ENCODE measurements at regions not wholly inside any gene's neighbourhood (a gene's known extent, or its start where the extent isn't known, plus 50 kb on each side); places are given as distances from the start of the nearest gene placed in this dataset.

DNA sequence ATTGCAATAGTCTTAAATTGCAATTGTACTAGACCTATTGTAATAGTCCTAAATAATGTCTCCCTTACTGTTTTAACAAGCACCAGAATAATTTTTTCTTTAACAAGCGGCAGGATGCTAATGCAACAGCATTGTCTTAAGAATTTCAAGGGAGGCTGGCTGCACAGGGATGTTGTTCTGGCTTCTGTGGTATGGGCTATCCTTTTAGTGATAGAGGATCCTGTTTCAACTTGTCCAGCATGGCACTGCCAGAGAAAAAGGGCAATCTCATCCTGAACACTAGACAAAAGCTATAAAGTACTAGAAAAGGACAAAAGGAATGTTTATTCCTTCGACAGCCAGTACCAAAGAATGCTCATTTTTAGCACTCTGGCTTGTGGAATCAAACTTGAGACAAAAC is 405.5 kb upstream of the ACTRT1 start:
- no peak overlapping the region for H3K9ac ChIP-seq (ENCODE audit: low read length)
- TF ChIP-seq, protein P1, sequence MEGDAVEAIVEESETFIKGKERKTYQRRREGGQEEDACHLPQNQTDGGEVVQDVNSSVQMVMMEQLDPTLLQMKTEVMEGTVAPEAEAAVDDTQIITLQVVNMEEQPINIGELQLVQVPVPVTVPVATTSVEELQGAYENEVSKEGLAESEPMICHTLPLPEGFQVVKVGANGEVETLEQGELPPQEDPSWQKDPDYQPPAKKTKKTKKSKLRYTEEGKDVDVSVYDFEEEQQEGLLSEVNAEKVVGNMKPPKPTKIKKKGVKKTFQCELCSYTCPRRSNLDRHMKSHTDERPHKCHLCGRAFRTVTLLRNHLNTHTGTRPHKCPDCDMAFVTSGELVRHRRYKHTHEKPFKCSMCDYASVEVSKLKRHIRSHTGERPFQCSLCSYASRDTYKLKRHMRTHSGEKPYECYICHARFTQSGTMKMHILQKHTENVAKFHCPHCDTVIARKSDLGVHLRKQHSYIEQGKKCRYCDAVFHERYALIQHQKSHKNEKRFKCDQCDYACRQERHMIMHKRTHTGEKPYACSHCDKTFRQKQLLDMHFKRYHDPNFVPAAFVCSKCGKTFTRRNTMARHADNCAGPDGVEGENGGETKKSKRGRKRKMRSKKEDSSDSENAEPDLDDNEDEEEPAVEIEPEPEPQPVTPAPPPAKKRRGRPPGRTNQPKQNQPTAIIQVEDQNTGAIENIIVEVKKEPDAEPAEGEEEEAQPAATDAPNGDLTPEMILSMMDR (IDR thresholded peaks at IDR 0.05; ENCODE audit: low read length), result no peak
- no peak for TF ChIP-seq EZH2 (optimal IDR thresholded peaks at IDR 0.05; ENCODE audit: low read depth, low read length)
- TF ChIP-seq EZH2phosphoT487 (IDR thresholded peaks at IDR 0.05; ENCODE audit: low read length), result no peak
- H3K9me2 ChIP-seq (replicated peaks; ENCODE audit: insufficient read depth, low read length), result no peaks in the 10 kb centered on the region
- DNase-seq, result no peak
- H3K4me3 ChIP-seq (ENCODE audit: low read length), result no peak overlapping the region
- no peaks in the 10 kb centered on the region for H4K20me1 ChIP-seq (ENCODE audit: insufficient read depth, low read length)
- H3K9me3 ChIP-seq (replicated peaks; ENCODE audit: insufficient read depth, low read length), result no peaks in the 10 kb centered on the region
- no peak overlapping the region for H3K4me2 ChIP-seq (ENCODE audit: low read depth, low read length)
- H3K4me1 ChIP-seq (ENCODE audit: low read length), result no peaks in the 10 kb centered on the region
- no peaks in the 10 kb centered on the region for H3K79me2 ChIP-seq (ENCODE audit: low read length)
- no peaks in the 10 kb centered on the region for H3K27me3 ChIP-seq (replicated peaks; ENCODE audit: insufficient read depth, low read length)
- no peaks in the 10 kb centered on the region for H3F3A ChIP-seq (ENCODE audit: insufficient read depth, low read length)
- H2AFZ ChIP-seq (ENCODE audit: low read length), result no peak overlapping the region
- no peak overlapping the region for H3K27ac ChIP-seq (ENCODE audit: low read length)
- no peaks in the 10 kb centered on the region for H3K36me3 ChIP-seq (replicated peaks; ENCODE audit: insufficient read depth, low read length)

DNA sequence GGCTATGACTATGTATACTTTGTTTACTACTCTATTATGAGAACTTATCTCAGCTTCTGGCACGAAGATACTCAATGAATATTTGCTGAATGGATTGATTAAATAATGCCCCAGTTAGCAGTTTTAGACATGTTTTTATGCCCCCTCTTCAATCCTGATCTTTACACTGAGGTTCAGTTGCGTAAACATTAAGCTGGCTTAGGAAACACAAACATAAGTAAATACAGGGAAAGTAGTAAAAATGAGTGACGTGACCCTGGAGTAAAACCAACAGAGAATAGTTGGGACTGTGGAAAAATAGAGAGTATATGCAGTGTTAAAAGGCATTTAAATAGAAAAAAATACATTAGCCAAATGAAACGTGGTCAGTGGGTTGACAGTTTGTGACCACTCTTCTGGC is 387.0 kb upstream of the ACTRT1 start:
- Histone ChIP-seq H4K20me1 (ENCODE audit: insufficient read depth, low read length) (no peaks in the 10 kb centered on the region), H3K4me3 (ENCODE audit: low read length) (no peak overlapping the region), H3K27ac (ENCODE audit: low read length) (no peak overlapping the region), H3K4me1 (ENCODE audit: low read length) (no peaks in the 10 kb centered on the region), H2AFZ (ENCODE audit: low read length) (no peak overlapping the region), H3F3A (ENCODE audit: insufficient read depth, low read length) (no peaks in the 10 kb centered on the region), H3K9me2 (replicated peaks; ENCODE audit: insufficient read depth, low read length) (no peaks in the 10 kb centered on the region), H3K9ac (ENCODE audit: low read length) (no peak overlapping the region), H3K27me3 (replicated peaks; ENCODE audit: insufficient read depth, low read length) (no peaks in the 10 kb centered on the region), H3K79me2 (ENCODE audit: low read length) (no peaks in the 10 kb centered on the region), H3K36me3 (replicated peaks; ENCODE audit: insufficient read depth, low read length) (no peaks in the 10 kb centered on the region), H3K4me2 (ENCODE audit: low read depth, low read length) (no peak overlapping the region), H3K9me3 (replicated peaks; ENCODE audit: insufficient read depth, low read length) (no peaks in the 10 kb centered on the region)
- TF ChIP-seq, protein P1 (IDR thresholded peaks at IDR 0.05; ENCODE audit: low read length), result no peak
- TF ChIP-seq EZH2 (optimal IDR thresholded peaks at IDR 0.05; ENCODE audit: low read depth, low read length), result no peak
- no peak for TF ChIP-seq EZH2phosphoT487 (IDR thresholded peaks at IDR 0.05; ENCODE audit: low read length)
- no peak for DNase-seq

DNA sequence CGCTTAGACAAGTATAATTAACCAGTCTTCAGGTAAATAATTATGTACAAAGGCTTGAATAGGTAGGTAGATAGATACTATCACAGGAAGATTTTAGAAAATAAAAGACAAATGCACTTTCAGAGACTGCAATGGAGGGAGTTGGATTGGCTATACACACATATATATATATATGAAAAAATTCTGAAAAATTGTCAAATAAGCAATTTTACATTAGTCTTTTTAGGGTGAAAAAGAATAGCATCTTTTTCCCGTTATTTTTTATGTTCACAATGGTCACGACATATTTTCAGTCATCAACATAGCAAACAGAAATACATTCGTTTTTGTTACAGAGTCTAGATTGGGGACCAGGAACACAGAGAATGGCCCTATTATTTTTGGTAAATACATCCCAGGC is 385.9 kb upstream of the ACTRT1 start:
- H3F3A ChIP-seq (ENCODE audit: insufficient read depth, low read length), result no peaks in the 10 kb centered on the region
- no peak overlapping the region for H3K9ac ChIP-seq (ENCODE audit: low read length)
- H2AFZ ChIP-seq (ENCODE audit: low read length), result no peak overlapping the region
- H3K4me2 ChIP-seq (ENCODE audit: low read depth, low read length), result no peak overlapping the region
- no peaks in the 10 kb centered on the region for H3K36me3 ChIP-seq (replicated peaks; ENCODE audit: insufficient read depth, low read length)
- H3K27ac ChIP-seq (ENCODE audit: low read length), result no peak overlapping the region
- H3K4me3 ChIP-seq (ENCODE audit: low read length), result no peak overlapping the region
- DNase-seq, result no peak
- H3K9me3 ChIP-seq (replicated peaks; ENCODE audit: insufficient read depth, low read length), result no peaks in the 10 kb centered on the region
- H3K79me2 ChIP-seq (ENCODE audit: low read length), result no peaks in the 10 kb centered on the region
- no peaks in the 10 kb centered on the region for H4K20me1 ChIP-seq (ENCODE audit: insufficient read depth, low read length)
- TF ChIP-seq EZH2phosphoT487 (IDR thresholded peaks at IDR 0.05; ENCODE audit: low read length), result no peak
- TF ChIP-seq EZH2 (optimal IDR thresholded peaks at IDR 0.05; ENCODE audit: low read depth, low read length), result no peak
- TF ChIP-seq, protein P1 (IDR thresholded peaks at IDR 0.05; ENCODE audit: low read length), result no peak
- H3K4me1 ChIP-seq (ENCODE audit: low read length), result no peaks in the 10 kb centered on the region
- no peaks in the 10 kb centered on the region for H3K27me3 ChIP-seq (replicated peaks; ENCODE audit: insufficient read depth, low read length)
- H3K9me2 ChIP-seq (replicated peaks; ENCODE audit: insufficient read depth, low read length), result no peaks in the 10 kb centered on the region
